Cardiac muscle cell (in vitro differentiated cells and primary cell): ENCODE measurements at regions not wholly inside any gene's neighbourhood (a gene's known extent, or its start where the extent isn't known, plus 50 kb on each side); places are given as distances from the start of the nearest gene placed in this dataset.

Source experiments
- DNase-seq, 2 donors: peaks; one replicate each; pipeline versions ENCODE4 v3.0.0 to v3.0.0-alpha.2; 2010 to 2017; ENCODE audit warnings: low read depth in 1 of 2, low spot score in 1 of 2
- H3K27ac ChIP-seq: fragments of 200-600 bp; sonication (generic); 2 replicates; pipeline ENCODE4 v1.5.1; 2016
- H3K27me3 ChIP-seq: fragments of 200-600 bp; sonication (generic); 2 replicates; pipeline ENCODE4 v1.6.0; 2016; ENCODE audit warnings: control low read depth
- H3K36me3 ChIP-seq: fragments of 200-600 bp; sonication (generic); 2 replicates; pipeline ENCODE4 v1.5.1; 2016; ENCODE audit warnings: control low read depth
- H3K4me1 ChIP-seq: fragments of 200-600 bp; sonication (generic); 2 replicates; pipeline ENCODE4 v1.8.1; 2017; ENCODE audit warnings: low read depth, mild to moderate bottlenecking, mixed run types
- H3K4me3 ChIP-seq: fragments of 200-600 bp; sonication (generic); 2 replicates; pipeline ENCODE4 v1.5.1; 2016; ENCODE audit warnings: mild to moderate bottlenecking
- H3K9me3 ChIP-seq: fragments of 200-600 bp; sonication (generic); 2 replicates; pipeline ENCODE4 v1.5.1; 2017; ENCODE audit warnings: low read depth, mild to moderate bottlenecking, control low read depth
- CTCF ChIP-seq: IDR thresholded peaks from 2 replicates; pipeline ENCODE4 v1.5.1; 2012; ENCODE audit warnings: low read depth, mild to moderate bottlenecking, low read length

- TF ChIP-seq CTCF: no peak
Measured at GRCh38 chr18:65547046-65547445, 203.8 kb upstream of the CDH7 start.

GRCh38 chr18:65544701-65545100, 206.1 kb upstream of the CDH7 start:
- Histone ChIP-seq H3K4me3 (no peak overlapping the region), H3K9me3 (no peaks in the 10 kb centered on the region), H3K27ac (no peak overlapping the region), H3K27me3 (no peaks in the 10 kb centered on the region), H3K36me3 (no peaks in the 10 kb centered on the region), H3K4me1 (no peaks in the 10 kb centered on the region)
- no peak for DNase-seq
- no peak for TF ChIP-seq CTCF

More at GRCh38 chr18:65547046-65547445, 203.8 kb upstream of the CDH7 start:
- H3K9me3 ChIP-seq: no peaks in the 10 kb centered on the region
- H3K27ac ChIP-seq: no peak overlapping the region
- H3K27me3 ChIP-seq: no peaks in the 10 kb centered on the region
- no peaks in the 10 kb centered on the region for H3K36me3 ChIP-seq
- H3K4me3 ChIP-seq: no peak overlapping the region
- no peak for DNase-seq
- no peaks in the 10 kb centered on the region for H3K4me1 ChIP-seq

- TF ChIP-seq CTCF: no peak
- Histone ChIP-seq H3K36me3 (no peaks in the 10 kb centered on the region), H3K4me1 (no peaks in the 10 kb centered on the region), H3K9me3 (no peaks in the 10 kb centered on the region), H3K27ac (no peak overlapping the region), H3K27me3 (no peaks in the 10 kb centered on the region), H3K4me3 (no peak overlapping the region)
- DNase-seq: no peak
Measured at GRCh38 chr18:65527879-65528633, 222.8 kb upstream of the CDH7 start.

GRCh38 chr18:65526099-65526498, 224.7 kb upstream of the CDH7 start:
- Histone ChIP-seq H3K9me3 (no peaks in the 10 kb centered on the region), H3K4me3 (no peak overlapping the region), H3K27ac (no peak overlapping the region), H3K27me3 (no peaks in the 10 kb centered on the region), H3K4me1 (no peaks in the 10 kb centered on the region), H3K36me3 (no peaks in the 10 kb centered on the region)
- TF ChIP-seq CTCF: no peak
- no peak for DNase-seq

- H3K27ac ChIP-seq: no peak overlapping the region
- no peaks in the 10 kb centered on the region for H3K27me3 ChIP-seq
- TF ChIP-seq CTCF: no peak
- no peaks in the 10 kb centered on the region for H3K9me3 ChIP-seq
- DNase-seq: no peak
- no peaks in the 10 kb centered on the region for H3K4me1 ChIP-seq
- no peaks in the 10 kb centered on the region for H3K36me3 ChIP-seq
- H3K4me3 ChIP-seq: no peak overlapping the region
Measured at GRCh38 chr18:65523461-65523860, 227.4 kb upstream of the CDH7 start.
